ENCODE measurements at regions not wholly inside any gene's neighbourhood (a gene's known extent, or its start where the extent isn't known, plus 50 kb on each side); places are given as distances from the start of the nearest gene placed in this dataset.

- TF ChIP-seq EZH2 (IDR thresholded peaks at IDR 0.05; ENCODE audit: insufficient read depth, poor library complexity, severe bottlenecking) (no peak), EZH2phosphoT487 (IDR thresholded peaks at IDR 0.05; ENCODE audit: insufficient read depth, low read depth) (no peak)
These were observed 1452.1 kb downstream of the SUCLG1 start for GRCh38 chr2:83006961-83007360.

All from GM23248 (cell line).